DND-41 (cell line): ENCODE measurements at regions not wholly inside any gene's neighbourhood (a gene's known extent, or its start where the extent isn't known, plus 50 kb on each side); places are given as distances from the start of the nearest gene placed in this dataset.

Experiments used
- ATAC-seq: fragments of 200-7000 bp; cut with Tn5 transposase; 3 replicates; pipeline ENCODE4 v1.9.1; 2021; ENCODE audit warnings: low read depth; ENCODE audit not compliant: insufficient read depth
- DNase-seq: peaks from one replicate; pipeline ENCODE4 v3.0.0-alpha.2; 2020
- H2AFZ ChIP-seq: 2 replicates; pipeline ENCODE4 v1.6.0; 2012; ENCODE audit warnings: low read depth, low read length
- H3K27ac ChIP-seq: 2 replicates; pipeline ENCODE4 v1.5.1; 2012; ENCODE audit warnings: low read length, inconsistent platforms
- H3K27me3 ChIP-seq: fragments of 200-600 bp; sonication (generic); 2 replicates; pipeline ENCODE4 v1.6.0; 2012; ENCODE audit warnings: low read length, mild to moderate bottlenecking, inconsistent platforms; ENCODE audit not compliant: insufficient read depth, poor library complexity
- H3K36me3 ChIP-seq: 2 replicates; pipeline ENCODE4 v1.5.1; 2012; ENCODE audit warnings: low read length, inconsistent platforms; ENCODE audit not compliant: insufficient read depth
- H3K4me1 ChIP-seq: 2 replicates; pipeline ENCODE4 v1.5.1; 2012; ENCODE audit warnings: mild to moderate bottlenecking, low read length; ENCODE audit not compliant: insufficient read depth
- H3K4me2 ChIP-seq: 2 replicates; pipeline ENCODE4 v1.6.0; 2012; ENCODE audit warnings: mild to moderate bottlenecking, moderate library complexity, low read length, inconsistent platforms; ENCODE audit not compliant: insufficient read depth
- H3K4me3 ChIP-seq, 2 experiments: fragments of 200-600 bp in 1 of 2; shearing (Covaris generic) in 1 of 2; 2 replicates each; pipeline ENCODE4 v1.5.1; 2012 to 2016; ENCODE audit warnings: inconsistent platforms in 2 of 2, low read length in 2 of 2, mild to moderate bottlenecking in 2 of 2, low read depth in 1 of 2, moderate library complexity in 1 of 2
- H3K79me2 ChIP-seq: 2 replicates; pipeline ENCODE4 v1.6.0; 2012; ENCODE audit warnings: low read length, inconsistent platforms; ENCODE audit not compliant: insufficient read depth
- H3K9ac ChIP-seq: 2 replicates; pipeline ENCODE4 v1.6.0; 2012; ENCODE audit warnings: low read depth, mild to moderate bottlenecking, inconsistent platforms, low read length, moderate library complexity
- H3K9me3 ChIP-seq: 2 replicates; pipeline ENCODE4 v1.5.1; 2012; ENCODE audit warnings: low read length, moderate library complexity, mild to moderate bottlenecking, inconsistent platforms; ENCODE audit not compliant: insufficient read depth, severe bottlenecking
- H4K20me1 ChIP-seq: 2 replicates; pipeline ENCODE4 v1.6.0; 2012; ENCODE audit warnings: low read length; ENCODE audit not compliant: insufficient read depth
- EZH2 ChIP-seq: IDR thresholded peaks from 3 replicates; pipeline ENCODE4 v1.6.1; 2012; ENCODE audit warnings: borderline replicate concordance, low read depth, mild to moderate bottlenecking, moderate library complexity, low read length, inconsistent platforms; ENCODE audit not compliant: severe bottlenecking
- TF ChIP-seq, protein P1 (sequence below): IDR thresholded peaks from 2 replicates; pipeline ENCODE4 v1.5.1; 2012; ENCODE audit warnings: borderline replicate concordance, low read length, moderate library complexity, mild to moderate bottlenecking; ENCODE audit not compliant: poor library complexity, severe bottlenecking; ENCODE audit errors: extremely low read depth

DNA sequence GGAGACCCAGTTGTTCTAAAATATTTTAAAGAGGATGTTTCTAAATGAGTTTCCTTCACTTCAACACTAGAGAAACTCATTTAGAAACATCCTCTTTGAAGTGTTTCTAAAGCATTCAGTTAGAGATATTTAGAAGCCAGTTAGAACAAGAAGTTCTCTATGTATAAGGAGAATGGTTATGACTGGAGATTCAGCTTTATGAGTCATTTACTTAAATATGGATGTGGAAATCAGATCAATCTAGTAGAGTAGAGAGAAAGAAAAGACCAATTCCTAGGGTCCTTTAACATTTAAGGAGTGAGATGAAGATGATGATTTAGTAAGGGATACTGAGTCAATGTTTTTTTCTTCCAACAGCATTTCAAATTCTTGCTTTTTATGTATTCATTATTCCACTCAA is 234.1 kb downstream of the GRXCR1 start:
- Histone ChIP-seq H4K20me1 (no peaks in the 10 kb centered on the region), H3K9ac (no peak overlapping the region), H3K79me2 (no peaks in the 10 kb centered on the region), H3K36me3 (no peaks in the 10 kb centered on the region), H3K4me1 (no peaks in the 10 kb centered on the region), H2AFZ (no peak overlapping the region), H3K27ac (no peak overlapping the region), H3K27me3 (no peaks in the 10 kb centered on the region), H3K4me2 (no peak overlapping the region), H3K9me3 (no peaks in the 10 kb centered on the region), H3K4me3 (no peak overlapping the region)
- ATAC-seq (no peak), DNase-seq (no peak)
- TF ChIP-seq, protein P1, sequence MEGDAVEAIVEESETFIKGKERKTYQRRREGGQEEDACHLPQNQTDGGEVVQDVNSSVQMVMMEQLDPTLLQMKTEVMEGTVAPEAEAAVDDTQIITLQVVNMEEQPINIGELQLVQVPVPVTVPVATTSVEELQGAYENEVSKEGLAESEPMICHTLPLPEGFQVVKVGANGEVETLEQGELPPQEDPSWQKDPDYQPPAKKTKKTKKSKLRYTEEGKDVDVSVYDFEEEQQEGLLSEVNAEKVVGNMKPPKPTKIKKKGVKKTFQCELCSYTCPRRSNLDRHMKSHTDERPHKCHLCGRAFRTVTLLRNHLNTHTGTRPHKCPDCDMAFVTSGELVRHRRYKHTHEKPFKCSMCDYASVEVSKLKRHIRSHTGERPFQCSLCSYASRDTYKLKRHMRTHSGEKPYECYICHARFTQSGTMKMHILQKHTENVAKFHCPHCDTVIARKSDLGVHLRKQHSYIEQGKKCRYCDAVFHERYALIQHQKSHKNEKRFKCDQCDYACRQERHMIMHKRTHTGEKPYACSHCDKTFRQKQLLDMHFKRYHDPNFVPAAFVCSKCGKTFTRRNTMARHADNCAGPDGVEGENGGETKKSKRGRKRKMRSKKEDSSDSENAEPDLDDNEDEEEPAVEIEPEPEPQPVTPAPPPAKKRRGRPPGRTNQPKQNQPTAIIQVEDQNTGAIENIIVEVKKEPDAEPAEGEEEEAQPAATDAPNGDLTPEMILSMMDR = no peak
- no peak for TF ChIP-seq EZH2

DNA sequence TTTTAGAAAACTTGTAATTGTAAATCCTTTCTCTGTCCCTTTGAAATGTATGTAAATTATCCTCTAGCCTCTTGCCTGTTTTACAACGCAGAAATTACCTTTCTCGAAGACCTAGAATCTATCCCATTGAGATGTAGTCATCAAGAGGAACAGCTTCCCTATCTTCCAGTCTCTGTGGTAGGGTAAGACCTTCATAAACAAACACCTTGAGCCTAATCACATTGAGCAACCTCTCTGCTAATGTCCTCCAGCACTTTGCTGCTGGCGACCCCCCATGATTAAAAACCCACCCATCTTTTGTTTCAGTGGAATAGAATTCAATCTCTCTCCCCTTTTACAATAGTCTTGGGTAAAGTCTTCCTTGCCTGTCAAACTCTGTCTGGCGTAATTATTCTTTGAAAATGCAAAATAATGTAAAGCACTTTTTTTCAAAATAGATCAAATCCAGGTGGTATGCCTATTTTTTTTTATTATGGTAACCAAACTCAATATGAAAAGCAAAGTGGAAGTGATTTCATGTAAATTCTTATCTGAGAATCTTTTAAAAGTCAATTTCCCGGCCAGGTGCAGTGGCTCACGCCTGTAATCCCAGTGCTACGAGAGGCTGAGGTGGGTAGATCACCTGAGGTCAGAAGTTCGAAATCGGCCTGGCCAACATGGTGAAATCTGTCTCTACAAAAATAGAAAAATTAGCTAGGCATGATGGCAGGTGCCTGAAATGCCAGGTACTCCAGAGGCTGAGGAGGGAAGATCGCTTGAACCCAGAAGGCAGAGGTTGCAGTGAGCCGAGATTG is 237.9 kb downstream of the GRXCR1 start:
- H3K9ac ChIP-seq = no peak overlapping the region
- H3K27me3 ChIP-seq = no peaks in the 10 kb centered on the region
- H3K9me3 ChIP-seq = no peaks in the 10 kb centered on the region
- no peak overlapping the region for H3K27ac ChIP-seq
- no peaks in the 10 kb centered on the region for H3K79me2 ChIP-seq
- H3K36me3 ChIP-seq = no peaks in the 10 kb centered on the region
- no peak for ATAC-seq
- H3K4me3 ChIP-seq = no peak overlapping the region
- H2AFZ ChIP-seq = no peak overlapping the region
- TF ChIP-seq, protein P1 = no peak
- no peak for TF ChIP-seq EZH2
- no peak overlapping the region for H3K4me2 ChIP-seq
- no peaks in the 10 kb centered on the region for H4K20me1 ChIP-seq
- no peak for DNase-seq
- H3K4me1 ChIP-seq = no peaks in the 10 kb centered on the region

DNA sequence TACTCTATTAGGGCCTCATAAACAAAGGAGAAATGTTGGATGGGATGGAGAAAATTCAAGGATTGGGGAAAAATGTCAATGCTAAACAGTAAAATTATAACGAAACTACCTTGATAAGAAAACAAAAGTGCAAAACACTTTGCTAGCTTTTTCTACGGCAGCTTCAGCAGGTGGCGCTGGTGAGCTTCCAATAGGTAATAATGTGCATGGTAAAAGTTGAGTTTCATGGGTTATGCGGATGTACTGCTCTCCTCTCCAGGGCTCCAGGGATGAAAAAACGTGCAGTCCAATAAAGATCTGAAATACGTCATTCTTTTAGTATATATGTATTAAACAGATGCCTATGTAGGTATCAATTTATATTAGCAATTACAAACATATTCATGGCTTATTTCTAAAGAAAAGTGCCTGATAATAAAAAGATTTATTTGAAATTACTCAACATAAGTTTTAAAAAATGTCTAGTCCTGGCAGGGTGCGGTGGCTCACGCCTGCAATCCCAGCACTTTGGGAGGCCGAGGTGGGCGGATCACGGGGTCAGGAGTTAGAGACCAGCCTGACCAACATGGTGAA is 239.6 kb downstream of the GRXCR1 start:
- H3K4me1 ChIP-seq = no peaks in the 10 kb centered on the region
- no peak overlapping the region for H3K27ac ChIP-seq
- no peaks in the 10 kb centered on the region for H3K27me3 ChIP-seq
- H3K9ac ChIP-seq = no peak overlapping the region
- H3K79me2 ChIP-seq = no peaks in the 10 kb centered on the region
- DNase-seq = peak; percentile 54
- TF ChIP-seq EZH2 = no peak
- TF ChIP-seq, protein P1 = peak; percentile 88
- H4K20me1 ChIP-seq = no peaks in the 10 kb centered on the region
- no peak overlapping the region for H3K4me3 ChIP-seq
- H2AFZ ChIP-seq = no peak overlapping the region
- H3K9me3 ChIP-seq = no peaks in the 10 kb centered on the region
- ATAC-seq = peak; percentile 49; the same call in 1 of the 3 replicates
- no peaks in the 10 kb centered on the region for H3K36me3 ChIP-seq
- H3K4me2 ChIP-seq = no peak overlapping the region
